ENCODE measurements at regions not wholly inside any gene's neighbourhood (a gene's known extent, or its start where the extent isn't known, plus 50 kb on each side); places are given as distances from the start of the nearest gene placed in this dataset.

- TF ChIP-seq EZH2phosphoT487 (IDR thresholded peaks at IDR 0.05; ENCODE audit: borderline replicate concordance, low read length) (no peak), CTCF (IDR thresholded peaks at IDR 0.05; ENCODE audit: low read depth, low read length, poor library complexity, severe bottlenecking) (no peak)
Observed at GRCh38 chr11:116250155-116250554, 522.6 kb downstream of the BUD13 start.

All from DOHH2 (cell line).